ENCODE measurements at regions not wholly inside any gene's neighbourhood (a gene's known extent, or its start where the extent isn't known, plus 50 kb on each side); places are given as distances from the start of the nearest gene placed in this dataset.

DNA sequence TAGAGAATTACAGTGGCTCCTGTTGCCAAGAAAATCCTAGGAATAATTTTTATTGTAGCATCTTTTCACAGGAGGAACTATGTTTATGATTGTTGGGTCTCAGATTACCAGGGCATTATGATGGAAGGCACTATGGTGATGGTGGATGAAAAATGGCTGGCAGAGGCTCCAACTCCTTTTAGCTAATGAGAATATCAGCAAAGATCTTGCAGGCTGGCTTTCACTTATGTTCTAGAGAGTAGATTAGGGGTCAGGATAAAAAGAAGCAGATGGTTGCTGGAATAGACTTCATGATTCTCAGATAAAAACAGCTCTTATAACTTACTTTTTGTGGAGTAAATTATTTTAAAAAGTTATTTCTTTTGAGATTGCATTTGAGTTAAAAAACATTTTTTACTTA lies 501.9 kb downstream of the TRHDE start:
- no peak for DNase-seq
- H3K27ac ChIP-seq, result no peak overlapping the region
- no peak for ATAC-seq
- no peaks in the 10 kb centered on the region for H3K4me1 ChIP-seq
- no peak overlapping the region for H3K4me3 ChIP-seq
- TF ChIP-seq, protein P1, sequence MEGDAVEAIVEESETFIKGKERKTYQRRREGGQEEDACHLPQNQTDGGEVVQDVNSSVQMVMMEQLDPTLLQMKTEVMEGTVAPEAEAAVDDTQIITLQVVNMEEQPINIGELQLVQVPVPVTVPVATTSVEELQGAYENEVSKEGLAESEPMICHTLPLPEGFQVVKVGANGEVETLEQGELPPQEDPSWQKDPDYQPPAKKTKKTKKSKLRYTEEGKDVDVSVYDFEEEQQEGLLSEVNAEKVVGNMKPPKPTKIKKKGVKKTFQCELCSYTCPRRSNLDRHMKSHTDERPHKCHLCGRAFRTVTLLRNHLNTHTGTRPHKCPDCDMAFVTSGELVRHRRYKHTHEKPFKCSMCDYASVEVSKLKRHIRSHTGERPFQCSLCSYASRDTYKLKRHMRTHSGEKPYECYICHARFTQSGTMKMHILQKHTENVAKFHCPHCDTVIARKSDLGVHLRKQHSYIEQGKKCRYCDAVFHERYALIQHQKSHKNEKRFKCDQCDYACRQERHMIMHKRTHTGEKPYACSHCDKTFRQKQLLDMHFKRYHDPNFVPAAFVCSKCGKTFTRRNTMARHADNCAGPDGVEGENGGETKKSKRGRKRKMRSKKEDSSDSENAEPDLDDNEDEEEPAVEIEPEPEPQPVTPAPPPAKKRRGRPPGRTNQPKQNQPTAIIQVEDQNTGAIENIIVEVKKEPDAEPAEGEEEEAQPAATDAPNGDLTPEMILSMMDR (IDR thresholded peaks at IDR 0.05), result no peak
- H3K9me3 ChIP-seq, result no peaks in the 10 kb centered on the region
- intact Hi-C loops (cut with DNase I), result no loop called here
- no peaks in the 10 kb centered on the region for H3K27me3 ChIP-seq
- H3K36me3 ChIP-seq, result no peaks in the 10 kb centered on the region

DNA sequence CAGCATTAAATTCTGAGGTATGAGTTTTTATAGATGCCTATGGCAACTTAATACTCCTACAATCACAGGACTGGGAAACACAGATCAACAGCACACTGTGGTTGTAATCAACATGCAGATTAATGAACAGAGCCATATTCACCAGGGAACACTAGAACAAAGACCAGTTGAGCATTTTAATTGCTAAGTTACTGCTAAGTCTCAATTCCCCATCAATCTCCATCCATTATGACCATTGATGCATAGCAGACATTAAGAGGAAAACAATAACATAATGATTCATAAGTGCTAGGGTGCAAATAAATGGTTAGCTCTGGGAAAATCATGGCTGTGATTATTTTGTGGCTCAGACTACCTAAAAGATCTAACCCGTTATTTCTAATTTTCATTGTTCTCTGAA lies 505.6 kb downstream of the TRHDE start:
- intact Hi-C loops (cut with DNase I), result no loop called here
- no peaks in the 10 kb centered on the region for H3K36me3 ChIP-seq
- H3K27me3 ChIP-seq, result no peaks in the 10 kb centered on the region
- TF ChIP-seq, protein P1 (IDR thresholded peaks at IDR 0.05), result no peak
- ATAC-seq, result no peak
- no peaks in the 10 kb centered on the region for H3K9me3 ChIP-seq
- H3K4me3 ChIP-seq, result no peak overlapping the region
- no peaks in the 10 kb centered on the region for H3K4me1 ChIP-seq
- no peak overlapping the region for H3K27ac ChIP-seq
- DNase-seq, result no peak

DNA sequence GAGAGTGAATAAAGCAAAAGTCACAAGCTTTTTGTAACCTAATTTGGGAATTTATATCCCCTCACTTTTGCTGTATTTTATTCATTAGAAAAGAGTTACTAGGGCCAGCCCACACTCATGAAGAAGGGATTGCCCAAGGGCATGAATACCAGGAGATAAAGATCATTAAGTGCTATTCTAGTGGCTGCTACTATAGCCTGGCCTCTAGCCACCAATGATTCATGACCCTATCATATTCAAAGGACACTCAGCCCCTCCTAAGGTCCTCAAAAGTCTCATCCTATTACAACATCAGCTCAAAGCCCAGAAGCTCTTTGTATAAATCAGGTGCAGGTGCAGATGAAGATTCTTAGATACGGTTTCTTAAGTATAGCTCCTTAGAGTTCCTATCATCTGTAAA lies 518.1 kb downstream of the TRHDE start:
- intact Hi-C loops (cut with DNase I), result no loop called here
- H3K27me3 ChIP-seq, result no peaks in the 10 kb centered on the region
- no peak for DNase-seq
- TF ChIP-seq, protein P1 (IDR thresholded peaks at IDR 0.05), result no peak
- no peak for ATAC-seq
- no peaks in the 10 kb centered on the region for H3K4me1 ChIP-seq
- no peaks in the 10 kb centered on the region for H3K9me3 ChIP-seq
- H3K4me3 ChIP-seq, result no peak overlapping the region
- no peaks in the 10 kb centered on the region for H3K36me3 ChIP-seq
- H3K27ac ChIP-seq, result no peak overlapping the region

DNA sequence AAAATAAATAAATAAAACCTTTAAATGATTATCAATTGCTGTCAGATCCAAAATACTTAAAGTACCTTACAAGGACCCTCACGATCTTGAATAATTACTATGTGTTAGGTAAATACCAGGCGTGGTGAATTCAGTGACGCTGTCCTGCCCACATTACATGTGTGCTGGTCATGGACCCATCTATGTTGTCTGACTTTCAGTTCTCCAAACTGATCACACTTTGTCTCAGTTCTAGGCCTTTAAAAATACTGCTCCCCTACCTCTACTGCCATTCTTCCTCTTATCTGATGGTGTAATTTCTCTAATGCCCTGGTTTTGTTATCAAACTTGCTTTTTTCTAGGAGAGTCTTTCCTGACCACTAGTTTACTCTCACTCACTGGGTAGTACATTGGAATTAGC lies 520.7 kb downstream of the TRHDE start:
- ATAC-seq (no peak), DNase-seq (no peak)
- no peaks in the 10 kb centered on the region for H3K27me3 ChIP-seq
- H3K4me1 ChIP-seq, result no peaks in the 10 kb centered on the region
- intact Hi-C loops (cut with DNase I), result no loop called here
- H3K9me3 ChIP-seq, result no peaks in the 10 kb centered on the region
- no peak overlapping the region for H3K4me3 ChIP-seq
- TF ChIP-seq, protein P1 (IDR thresholded peaks at IDR 0.05), result no peak
- H3K27ac ChIP-seq, result no peak overlapping the region
- no peaks in the 10 kb centered on the region for H3K36me3 ChIP-seq

DNA sequence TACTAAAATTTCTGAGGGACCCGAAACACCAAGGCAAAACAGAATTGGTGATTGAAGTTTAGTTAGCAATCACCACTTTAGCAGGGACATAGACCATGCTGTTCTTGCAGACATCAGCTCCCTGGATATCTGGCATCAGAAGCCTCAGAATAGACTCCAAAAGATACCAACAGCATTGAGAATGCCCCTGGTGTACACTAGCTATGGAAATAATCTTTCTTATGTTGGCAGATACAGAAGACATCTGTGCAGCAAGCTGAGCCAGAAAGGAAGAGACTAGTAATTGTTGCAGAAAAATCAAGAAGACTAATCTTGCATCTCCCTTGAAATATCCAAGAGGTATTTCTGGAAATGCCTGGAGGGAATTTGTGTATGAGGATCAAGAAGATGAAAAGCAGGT lies 521.6 kb downstream of the TRHDE start:
- H3K9me3 ChIP-seq, result no peaks in the 10 kb centered on the region
- no peaks in the 10 kb centered on the region for H3K36me3 ChIP-seq
- no peak overlapping the region for H3K27ac ChIP-seq
- H3K4me3 ChIP-seq, result no peak overlapping the region
- no peak for ATAC-seq
- H3K27me3 ChIP-seq, result no peaks in the 10 kb centered on the region
- TF ChIP-seq, protein P1 (IDR thresholded peaks at IDR 0.05), result no peak
- no peaks in the 10 kb centered on the region for H3K4me1 ChIP-seq
- intact Hi-C loops (cut with DNase I), result no loop called here
- no peak for DNase-seq

DNA sequence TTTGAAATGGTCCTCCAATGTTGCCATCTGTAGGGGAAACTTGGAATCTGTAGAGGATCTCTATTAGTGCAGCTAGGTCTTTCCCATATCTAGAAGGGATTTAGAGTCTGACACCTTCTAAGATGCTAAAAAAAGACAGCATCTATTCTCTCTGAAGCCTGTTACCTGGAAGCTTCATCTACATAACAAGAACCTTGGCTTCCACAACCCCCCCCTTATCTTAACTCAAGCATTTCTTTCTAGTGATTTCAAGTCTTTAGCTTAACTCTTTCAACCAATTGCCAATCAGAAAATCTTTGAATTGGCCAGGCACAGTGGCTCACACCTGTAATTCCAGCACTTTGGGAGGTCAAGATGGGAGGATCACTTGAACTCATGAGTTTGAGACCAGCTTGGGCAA lies 543.3 kb downstream of the TRHDE start:
- DNase-seq (no peak), ATAC-seq (no peak)
- no peaks in the 10 kb centered on the region for H3K36me3 ChIP-seq
- TF ChIP-seq, protein P1 (IDR thresholded peaks at IDR 0.05), result no peak
- H3K4me3 ChIP-seq, result no peak overlapping the region
- peaks cover 15% of the 10 kb centered on the region for H3K9me3 ChIP-seq
- intact Hi-C loops (cut with DNase I), result no loop called here
- H3K27me3 ChIP-seq, result no peaks in the 10 kb centered on the region
- no peak overlapping the region for H3K27ac ChIP-seq
- no peaks in the 10 kb centered on the region for H3K4me1 ChIP-seq
